ENCODE measurements at regions not wholly inside any gene's neighbourhood (a gene's known extent, or its start where the extent isn't known, plus 50 kb on each side); places are given as distances from the start of the nearest gene placed in this dataset.

DNA sequence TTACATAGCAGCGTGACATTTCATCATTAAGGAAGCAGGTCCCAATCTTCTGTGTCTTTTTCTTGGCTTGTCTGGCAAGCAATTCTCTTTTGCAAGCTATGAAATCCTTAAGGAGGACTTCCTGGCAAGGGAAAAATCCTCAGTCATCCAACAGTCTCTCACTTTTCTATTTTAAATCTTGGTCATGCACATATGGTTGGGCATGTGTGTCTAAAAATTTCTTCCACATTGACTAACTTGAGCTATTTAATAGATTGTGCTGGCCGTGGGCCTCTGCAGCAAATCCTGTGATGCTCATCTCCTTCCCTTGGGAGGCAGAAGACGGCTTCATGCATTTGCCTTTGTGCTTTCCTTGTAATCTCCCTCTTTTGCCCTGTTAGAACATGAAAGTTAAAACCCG is 634.3 kb upstream of the FANCL start:
- FAIRE-seq: no peak

GRCh38 chr2:58871469-58872142 is 630.5 kb upstream of the FANCL start:
- no peak for FAIRE-seq

DNA sequence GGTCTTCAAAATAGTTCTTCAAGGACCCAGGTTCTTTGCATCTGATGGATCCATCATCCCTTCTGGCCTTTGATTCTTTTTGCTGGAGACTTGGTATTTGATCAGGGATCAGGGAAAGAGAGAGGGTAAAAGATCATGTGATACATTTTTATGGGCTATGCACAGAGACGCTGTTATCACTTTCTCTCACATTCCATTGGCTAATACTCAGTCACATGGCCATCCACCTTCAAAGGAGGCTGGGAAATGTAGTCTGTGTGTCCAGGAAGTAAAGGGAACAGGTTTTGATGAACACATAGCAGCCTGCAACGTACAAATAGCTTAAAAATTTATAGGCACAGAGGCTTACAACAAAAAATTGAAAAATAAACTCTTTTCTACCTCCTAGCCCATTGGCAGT is 629.6 kb upstream of the FANCL start:
- no peak for FAIRE-seq

- no peak for FAIRE-seq
Measured at GRCh38 chr2:58866946-58867345, 625.8 kb upstream of the FANCL start.

GRCh38 chr2:58866527-58866926 is 625.4 kb upstream of the FANCL start:
- no peak for FAIRE-seq

DNA sequence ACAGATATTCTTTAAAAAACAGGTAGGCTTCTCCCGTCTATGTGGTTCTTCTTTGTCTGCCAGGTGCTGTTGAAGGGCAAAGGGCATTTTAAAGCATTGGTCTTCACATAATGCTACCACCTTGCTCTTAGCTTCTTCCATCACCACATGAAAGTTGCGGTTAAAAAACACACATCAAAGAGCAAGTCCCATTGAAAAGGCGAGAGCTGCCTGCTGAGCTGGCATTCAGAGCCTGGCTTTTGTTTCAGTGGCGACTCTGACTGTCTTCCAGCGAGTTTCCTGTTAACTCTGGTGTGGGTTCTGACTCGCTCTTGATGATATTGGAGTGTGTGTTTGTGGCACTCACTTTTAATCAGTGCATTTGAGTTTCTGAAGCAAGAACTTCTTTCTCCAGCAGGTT is 624.9 kb upstream of the FANCL start:
- FAIRE-seq: no peak

- FAIRE-seq: no peak
Measured at GRCh38 chr2:58865436-58865835, 624.3 kb upstream of the FANCL start.

DNA sequence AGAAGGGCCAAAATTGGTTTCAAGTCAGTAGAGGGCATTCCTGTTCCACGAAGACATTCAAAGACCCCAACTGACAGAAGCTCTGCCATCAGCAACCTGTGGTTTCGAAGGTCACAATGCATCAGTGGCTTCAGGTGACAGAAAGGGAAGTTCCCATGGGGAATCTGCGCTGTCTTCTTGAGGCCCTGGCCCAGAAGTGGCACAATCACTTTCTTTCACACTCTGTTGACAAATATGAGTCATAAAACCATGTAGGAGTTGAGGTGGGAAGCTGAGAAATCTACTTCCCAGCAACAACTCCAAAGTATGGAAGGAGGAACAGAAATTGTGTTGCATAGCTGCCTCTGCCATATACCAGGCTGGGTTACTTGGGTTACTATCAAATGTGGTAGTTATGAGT is 621.1 kb upstream of the FANCL start:
- FAIRE-seq: no peak

DNA sequence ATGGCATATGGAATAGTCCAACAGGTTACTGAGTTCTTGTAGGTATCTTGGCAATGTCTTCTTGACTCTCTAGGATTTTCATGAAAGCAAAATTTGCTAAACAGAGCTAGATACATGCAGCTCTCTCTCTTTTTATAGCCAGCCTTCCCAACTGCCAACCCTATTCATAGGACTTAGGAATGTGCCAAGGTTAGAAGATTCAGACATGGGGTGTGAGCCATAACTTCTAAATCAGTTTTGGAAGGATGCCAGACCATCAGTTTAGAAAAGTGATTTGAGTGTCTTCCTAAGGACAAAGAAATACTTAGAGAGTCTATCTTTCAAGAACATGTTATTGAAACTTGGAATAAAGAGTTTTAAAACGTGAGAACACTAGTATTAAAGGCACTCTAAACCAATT is 619.5 kb upstream of the FANCL start:
- FAIRE-seq: no peak

GRCh38 chr2:58856100-58856499 is 615.0 kb upstream of the FANCL start:
- no peak for FAIRE-seq

DNA sequence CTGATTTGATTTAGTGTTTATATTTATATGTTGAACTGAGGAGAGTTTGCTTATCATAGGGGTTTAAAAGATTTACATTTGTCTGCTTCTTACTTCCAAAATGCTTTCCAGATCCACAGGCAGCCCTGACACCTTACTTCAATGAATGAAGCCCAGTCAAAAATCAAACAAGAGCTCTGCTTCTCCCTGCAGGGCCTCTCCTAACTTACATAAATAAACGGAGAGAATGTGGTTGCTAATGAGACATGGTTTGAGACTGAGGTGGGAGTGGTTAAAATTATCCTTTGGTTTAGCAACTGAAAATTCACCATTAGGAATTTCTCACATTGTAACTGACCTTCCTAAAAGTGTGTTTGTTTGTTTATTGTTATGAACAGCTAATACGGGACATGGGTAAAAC is 612.3 kb upstream of the FANCL start:
- no peak for FAIRE-seq

DNA sequence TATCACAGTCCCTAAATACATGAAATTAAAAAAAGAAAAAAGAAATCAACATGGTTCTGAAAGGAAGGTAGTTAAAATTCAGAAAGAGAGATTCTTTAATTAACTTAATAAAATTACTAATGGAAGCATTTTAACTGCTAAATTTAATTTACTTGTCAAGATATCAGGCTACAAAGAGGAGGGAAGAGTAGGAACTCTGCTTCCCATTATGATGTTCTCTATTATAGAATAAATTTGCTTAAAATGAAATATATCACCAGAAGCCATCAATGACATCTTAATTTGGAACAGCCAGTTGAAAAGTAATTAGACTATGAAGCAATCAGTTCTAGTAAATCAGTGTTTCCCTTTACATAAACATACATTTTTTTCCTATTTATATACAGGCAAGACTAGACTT is 611.8 kb upstream of the FANCL start:
- FAIRE-seq: no peak

- no peak for FAIRE-seq
Measured at GRCh38 chr2:58852243-58852642, 611.1 kb upstream of the FANCL start.

- no peak for FAIRE-seq
Measured at GRCh38 chr2:58851598-58851997, 610.5 kb upstream of the FANCL start.

DNA sequence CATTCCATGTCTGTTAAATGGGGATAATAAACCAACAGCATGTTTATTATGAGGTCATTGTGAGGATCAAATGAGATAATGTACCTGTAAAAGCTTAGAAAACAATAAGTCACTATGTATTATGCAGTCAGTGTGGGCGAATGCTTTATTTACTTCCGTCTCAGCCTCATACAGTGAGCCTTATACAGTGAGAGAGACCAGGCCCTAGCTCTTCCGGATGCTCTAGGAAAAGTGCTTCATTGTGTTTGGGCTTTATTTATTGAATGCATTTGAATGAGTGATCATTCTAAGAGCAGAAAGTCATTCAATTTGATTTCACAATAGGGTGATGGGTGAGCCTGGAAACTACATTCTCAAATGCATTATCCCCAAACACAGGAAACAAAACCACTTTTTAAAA is 603.9 kb upstream of the FANCL start:
- no peak for FAIRE-seq

GRCh38 chr2:58842501-58843155 is 601.5 kb upstream of the FANCL start:
- no peak for FAIRE-seq

DNA sequence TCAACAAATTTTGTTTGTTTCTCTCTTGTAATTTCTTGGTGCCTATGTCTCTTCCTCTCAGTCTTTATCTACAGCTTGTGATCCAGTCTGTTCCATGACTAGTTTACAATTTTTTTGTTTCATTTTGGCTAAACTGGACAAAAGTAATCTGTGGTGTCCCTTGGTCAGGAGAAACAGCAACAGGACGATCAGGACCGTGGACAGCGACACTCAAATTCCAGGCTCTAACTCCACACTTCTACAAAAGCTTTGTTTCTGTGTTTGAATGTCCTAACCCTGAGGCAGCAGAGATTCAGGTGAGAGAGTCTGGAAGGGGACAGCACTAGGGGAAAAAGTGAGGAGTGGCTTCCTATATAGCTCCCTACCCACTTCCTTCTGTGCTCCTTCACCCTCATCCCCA is 593.3 kb upstream of the FANCL start:
- FAIRE-seq: no peak

- no peak for FAIRE-seq
Measured at GRCh38 chr2:58826795-58827194, 585.7 kb upstream of the FANCL start.

DNA sequence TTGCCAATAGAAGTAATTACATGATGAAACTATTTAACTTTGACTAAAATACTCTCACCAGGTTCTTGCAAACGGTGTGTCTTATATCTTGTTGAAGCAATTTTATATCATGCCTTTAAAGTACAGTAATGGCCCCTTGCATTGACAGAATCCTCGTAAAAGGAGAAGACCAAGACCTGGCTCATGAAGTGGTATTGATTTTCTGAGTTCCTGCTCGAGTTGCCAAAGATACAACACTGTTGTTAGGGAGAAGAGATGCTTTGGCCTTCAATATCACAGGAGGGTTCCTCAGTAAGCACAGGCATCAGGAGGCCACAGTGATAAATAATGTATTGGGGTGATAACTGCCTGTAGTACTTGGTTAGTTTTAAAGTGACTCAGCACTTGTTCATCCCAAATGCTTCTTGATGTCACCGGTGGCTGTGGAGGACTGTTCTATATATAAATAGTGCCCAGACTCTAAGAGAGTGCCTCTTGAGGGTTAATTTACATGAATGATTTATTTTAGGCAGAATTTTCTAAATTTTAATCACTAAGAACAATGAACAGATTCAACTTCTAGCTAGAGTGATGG is 571.7 kb upstream of the FANCL start:
- no peak for FAIRE-seq

DNA sequence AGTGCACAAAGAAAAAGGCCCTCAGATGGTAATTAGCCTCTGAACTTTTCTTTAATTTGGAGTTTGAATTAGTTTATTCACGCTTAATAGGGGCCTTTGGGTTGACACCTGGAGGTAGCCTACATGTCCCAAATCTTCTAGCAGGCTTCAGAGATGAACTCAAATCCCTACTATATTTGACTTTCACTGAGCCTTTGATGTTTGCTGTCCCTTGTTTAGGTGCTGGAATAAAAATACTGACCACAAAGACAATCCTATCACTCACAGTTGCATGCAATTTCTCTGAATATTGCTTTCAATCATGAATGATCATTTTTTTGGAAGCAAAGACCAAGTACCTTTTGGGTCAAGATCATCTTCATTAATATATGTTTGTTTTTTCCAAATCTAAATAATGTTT is 564.0 kb upstream of the FANCL start:
- no peak for FAIRE-seq

DNA sequence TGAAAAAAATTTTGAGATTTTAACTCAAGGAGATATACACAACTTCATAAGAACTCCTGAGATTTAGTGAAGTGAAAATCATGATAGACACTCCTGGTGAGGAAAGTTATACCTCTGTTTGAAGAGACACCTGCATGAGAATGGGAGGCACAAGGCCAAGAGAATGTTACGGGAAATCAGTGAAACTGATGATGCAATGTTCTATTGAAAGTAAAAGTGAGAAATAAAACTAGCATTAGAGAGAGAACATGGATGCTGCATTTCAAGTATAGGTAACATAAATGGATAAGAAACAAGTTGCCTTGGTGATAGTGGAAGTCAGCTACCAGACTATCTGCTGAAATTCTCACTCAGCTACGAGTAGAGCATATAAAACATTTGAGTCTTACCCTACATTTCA is 562.1 kb upstream of the FANCL start:
- no peak for FAIRE-seq

- FAIRE-seq: no peak
Measured at GRCh38 chr2:58800881-58801280, 559.8 kb upstream of the FANCL start.

DNA sequence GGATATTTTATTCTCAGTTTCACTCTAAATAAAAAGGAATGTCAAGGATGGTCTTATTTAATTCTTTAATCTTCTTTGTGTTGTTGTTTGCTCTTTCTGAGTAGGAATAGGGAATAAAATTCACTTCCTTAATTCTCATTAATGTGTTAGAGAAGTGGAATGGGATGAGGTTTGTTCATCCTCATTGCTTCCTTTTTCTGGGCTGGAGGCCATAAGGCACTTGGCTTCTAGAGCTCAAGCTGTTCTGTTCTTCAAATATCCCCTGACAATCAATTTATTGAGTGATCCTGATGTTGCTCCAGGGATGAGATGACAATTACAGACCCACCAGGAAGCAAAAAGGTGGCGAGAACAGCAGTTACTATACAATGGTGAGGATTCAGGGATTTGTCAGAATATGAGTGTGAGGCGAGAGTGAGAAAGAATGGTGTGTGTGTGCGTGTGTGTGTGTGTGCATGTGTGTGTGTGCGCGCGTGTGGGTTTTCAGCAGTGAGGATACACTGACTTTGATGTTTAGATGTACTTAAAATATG is 557.6 kb upstream of the FANCL start:
- no peak for FAIRE-seq

- FAIRE-seq: no peak
Measured at GRCh38 chr2:58796239-58796910, 555.2 kb upstream of the FANCL start.

Measured in TTC549 (cell line).